ENCODE measurements at regions not wholly inside any gene's neighbourhood (a gene's known extent, or its start where the extent isn't known, plus 50 kb on each side); places are given as distances from the start of the nearest gene placed in this dataset.

DNA sequence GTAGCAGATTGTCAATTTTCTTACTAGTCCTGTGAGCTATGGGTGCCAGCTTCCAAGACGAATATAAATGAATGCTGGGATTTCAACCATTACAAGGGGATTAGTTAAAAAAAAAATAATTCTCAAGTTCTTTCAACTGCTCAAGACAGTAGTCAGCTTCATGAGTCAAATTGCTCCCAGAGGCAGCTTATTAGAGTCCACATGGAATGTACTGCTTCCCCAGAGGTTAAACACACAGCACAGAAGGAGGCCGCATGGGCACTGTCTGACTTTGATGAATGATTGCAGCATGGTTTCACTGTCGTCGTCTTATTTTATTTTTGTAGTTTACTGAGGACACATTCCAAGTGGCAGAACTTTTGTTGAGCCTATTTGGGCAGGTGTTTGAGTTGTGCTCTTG is 563.2 kb downstream of the TMEM135 start (continued):
- TF ChIP-seq ZNF462 (CRISPR knock-in tag; IDR thresholded peaks at IDR 0.05): no peak
- TF ChIP-seq, protein P1, sequence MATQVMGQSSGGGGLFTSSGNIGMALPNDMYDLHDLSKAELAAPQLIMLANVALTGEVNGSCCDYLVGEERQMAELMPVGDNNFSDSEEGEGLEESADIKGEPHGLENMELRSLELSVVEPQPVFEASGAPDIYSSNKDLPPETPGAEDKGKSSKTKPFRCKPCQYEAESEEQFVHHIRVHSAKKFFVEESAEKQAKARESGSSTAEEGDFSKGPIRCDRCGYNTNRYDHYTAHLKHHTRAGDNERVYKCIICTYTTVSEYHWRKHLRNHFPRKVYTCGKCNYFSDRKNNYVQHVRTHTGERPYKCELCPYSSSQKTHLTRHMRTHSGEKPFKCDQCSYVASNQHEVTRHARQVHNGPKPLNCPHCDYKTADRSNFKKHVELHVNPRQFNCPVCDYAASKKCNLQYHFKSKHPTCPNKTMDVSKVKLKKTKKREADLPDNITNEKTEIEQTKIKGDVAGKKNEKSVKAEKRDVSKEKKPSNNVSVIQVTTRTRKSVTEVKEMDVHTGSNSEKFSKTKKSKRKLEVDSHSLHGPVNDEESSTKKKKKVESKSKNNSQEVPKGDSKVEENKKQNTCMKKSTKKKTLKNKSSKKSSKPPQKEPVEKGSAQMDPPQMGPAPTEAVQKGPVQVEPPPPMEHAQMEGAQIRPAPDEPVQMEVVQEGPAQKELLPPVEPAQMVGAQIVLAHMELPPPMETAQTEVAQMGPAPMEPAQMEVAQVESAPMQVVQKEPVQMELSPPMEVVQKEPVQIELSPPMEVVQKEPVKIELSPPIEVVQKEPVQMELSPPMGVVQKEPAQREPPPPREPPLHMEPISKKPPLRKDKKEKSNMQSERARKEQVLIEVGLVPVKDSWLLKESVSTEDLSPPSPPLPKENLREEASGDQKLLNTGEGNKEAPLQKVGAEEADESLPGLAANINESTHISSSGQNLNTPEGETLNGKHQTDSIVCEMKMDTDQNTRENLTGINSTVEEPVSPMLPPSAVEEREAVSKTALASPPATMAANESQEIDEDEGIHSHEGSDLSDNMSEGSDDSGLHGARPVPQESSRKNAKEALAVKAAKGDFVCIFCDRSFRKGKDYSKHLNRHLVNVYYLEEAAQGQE (IDR thresholded peaks at IDR 0.05; ENCODE audit: unreplicated experiment): no peak
- TF ChIP-seq CTCF (conservative IDR thresholded peaks at IDR 0.05; ENCODE audit: low read depth in 2 of 2): no peak
- no peak for TF ChIP-seq ZNF114 (CRISPR knock-in tag; IDR thresholded peaks at IDR 0.05)
- no peak for TF ChIP-seq POLR2AphosphoS5 (IDR thresholded peaks at IDR 0.05; ENCODE audit: low read depth)
- TF ChIP-seq CREB1 (CRISPR knock-in tag; IDR thresholded peaks at IDR 0.05; ENCODE audit: low read depth): no peak
- TF ChIP-seq STAT1 (IDR thresholded peaks at IDR 0.05; ENCODE audit: unreplicated experiment): no peak

All from GM23338 (cell line).